IPS-20b (cell line): ENCODE measurements at regions not wholly inside any gene's neighbourhood (a gene's known extent, or its start where the extent isn't known, plus 50 kb on each side); places are given as distances from the start of the nearest gene placed in this dataset.

ENCODE experiments used
- H3K27ac ChIP-seq: one replicate; pipeline ENCODE4 v1.5.1; 2013; ENCODE audit warnings: low read length
- H3K27me3 ChIP-seq: 2 replicates; pipeline ENCODE4 v1.6.1; 2013; ENCODE audit warnings: mild to moderate bottlenecking, low read length, inconsistent platforms; ENCODE audit not compliant: insufficient read depth
- H3K36me3 ChIP-seq: 2 replicates; pipeline ENCODE4 v1.6.1; 2013; ENCODE audit warnings: low read depth, mild to moderate bottlenecking, inconsistent platforms, low read length, moderate library complexity; ENCODE audit not compliant: insufficient read depth
- H3K4me1 ChIP-seq: 2 replicates; pipeline ENCODE4 v1.6.1; 2013; ENCODE audit warnings: mild to moderate bottlenecking, control low read depth, inconsistent platforms, low read length, moderate library complexity; ENCODE audit not compliant: insufficient read depth
- H3K4me3 ChIP-seq: 2 replicates; pipeline ENCODE4 v1.5.1; 2013; ENCODE audit warnings: mild to moderate bottlenecking, low read length, inconsistent platforms
- H3K9ac ChIP-seq: 2 replicates; pipeline ENCODE4 v1.6.1; 2013; ENCODE audit warnings: low read depth, mild to moderate bottlenecking, inconsistent platforms, low read length, moderate library complexity
- H3K9me3 ChIP-seq: 2 replicates; pipeline ENCODE4 v1.6.1; 2013; ENCODE audit warnings: mild to moderate bottlenecking, low read depth, low read length, inconsistent platforms; ENCODE audit not compliant: insufficient read depth

GRCh38 chr6:102458990-102459389 is 1065.5 kb downstream of the GRIK2 start:
- no peaks in the 10 kb centered on the region for H3K9me3 ChIP-seq
- no peak overlapping the region for H3K27ac ChIP-seq
- no peaks in the 10 kb centered on the region for H3K36me3 ChIP-seq
- no peak overlapping the region for H3K9ac ChIP-seq
- H3K4me1 ChIP-seq = no peaks in the 10 kb centered on the region
- H3K4me3 ChIP-seq = no peak overlapping the region
- peaks cover 39% of the 10 kb centered on the region for H3K27me3 ChIP-seq

GRCh38 chr6:102438171-102438570 is 1044.7 kb downstream of the GRIK2 start:
- no peaks in the 10 kb centered on the region for H3K27me3 ChIP-seq
- no peak overlapping the region for H3K9ac ChIP-seq
- H3K4me3 ChIP-seq = no peak overlapping the region
- H3K9me3 ChIP-seq = no peaks in the 10 kb centered on the region
- no peaks in the 10 kb centered on the region; the same call in 1 of the 2 replicates for H3K4me1 ChIP-seq
- H3K27ac ChIP-seq = no peak overlapping the region
- no peaks in the 10 kb centered on the region for H3K36me3 ChIP-seq

- no peaks in the 10 kb centered on the region for H3K9me3 ChIP-seq
- no peak overlapping the region for H3K27ac ChIP-seq
- no peaks in the 10 kb centered on the region for H3K4me1 ChIP-seq
- no peaks in the 10 kb centered on the region for H3K36me3 ChIP-seq
- no peak overlapping the region for H3K4me3 ChIP-seq
- no peak overlapping the region for H3K9ac ChIP-seq
- no peaks in the 10 kb centered on the region for H3K27me3 ChIP-seq
These were observed 1024.0 kb downstream of the GRIK2 start for GRCh38 chr6:102417368-102417998.

GRCh38 chr6:102415891-102416290 is 1022.4 kb downstream of the GRIK2 start:
- Histone ChIP-seq H3K4me1 (no peaks in the 10 kb centered on the region), H3K4me3 (no peak overlapping the region)

GRCh38 chr6:102411796-102412195 is 1018.3 kb downstream of the GRIK2 start:
- no peak overlapping the region for H3K4me3 ChIP-seq
- no peak overlapping the region for H3K9ac ChIP-seq
- no peaks in the 10 kb centered on the region for H3K27me3 ChIP-seq
- H3K9me3 ChIP-seq = no peaks in the 10 kb centered on the region
- no peak overlapping the region for H3K27ac ChIP-seq
- no peaks in the 10 kb centered on the region for H3K4me1 ChIP-seq
- H3K36me3 ChIP-seq = no peaks in the 10 kb centered on the region

More at GRCh38 chr6:102415891-102416290, 1022.4 kb downstream of the GRIK2 start:
- H3K36me3 ChIP-seq = no peaks in the 10 kb centered on the region
- no peaks in the 10 kb centered on the region for H3K9me3 ChIP-seq
- no peaks in the 10 kb centered on the region for H3K27me3 ChIP-seq
- H3K27ac ChIP-seq = no peak overlapping the region
- no peak overlapping the region for H3K9ac ChIP-seq

- no peaks in the 10 kb centered on the region for H3K36me3 ChIP-seq
- no peak overlapping the region for H3K27ac ChIP-seq
- no peaks in the 10 kb centered on the region for H3K9me3 ChIP-seq
- no peaks in the 10 kb centered on the region for H3K27me3 ChIP-seq
- no peak overlapping the region for H3K9ac ChIP-seq
- peaks cover 6% of the 10 kb centered on the region; the same call in 1 of the 2 replicates for H3K4me1 ChIP-seq
- H3K4me3 ChIP-seq = no peak overlapping the region
These were observed 1014.6 kb downstream of the GRIK2 start for GRCh38 chr6:102407886-102408741.

- no peaks in the 10 kb centered on the region for H3K36me3 ChIP-seq
- no peaks in the 10 kb centered on the region for H3K27me3 ChIP-seq
- no peak overlapping the region for H3K9ac ChIP-seq
- H3K4me1 ChIP-seq = peaks cover 6% of the 10 kb centered on the region; the same call in 1 of the 2 replicates
- no peak overlapping the region for H3K27ac ChIP-seq
- no peak overlapping the region for H3K4me3 ChIP-seq
- no peaks in the 10 kb centered on the region for H3K9me3 ChIP-seq
These were observed 1012.4 kb downstream of the GRIK2 start for GRCh38 chr6:102405860-102406259.

GRCh38 chr6:102402635-102403329 is 1009.3 kb downstream of the GRIK2 start:
- no peaks in the 10 kb centered on the region for H3K27me3 ChIP-seq
- H3K9ac ChIP-seq = no peak overlapping the region
- peaks cover 8% of the 10 kb centered on the region; the same call in 1 of the 2 replicates for H3K4me1 ChIP-seq
- H3K9me3 ChIP-seq = no peaks in the 10 kb centered on the region
- no peaks in the 10 kb centered on the region for H3K36me3 ChIP-seq
- no peak overlapping the region for H3K4me3 ChIP-seq
- no peak overlapping the region for H3K27ac ChIP-seq

GRCh38 chr6:102398788-102399390 is 1005.4 kb downstream of the GRIK2 start:
- Histone ChIP-seq H3K36me3 (no peaks in the 10 kb centered on the region), H3K9me3 (0 out of 2 replicates have a peak, but pooled peaks cover 4% of the 10 kb centered on the region), H3K27ac (peak overlapping the region; percentile 1), H3K4me1 (0 out of 2 replicates have a peak, but pooled peaks cover 2% of the 10 kb centered on the region), H3K27me3 (no peaks in the 10 kb centered on the region), H3K4me3 (no peak overlapping the region), H3K9ac (no peak overlapping the region)

GRCh38 chr6:102390541-102390940 is 997.0 kb downstream of the GRIK2 start:
- Histone ChIP-seq H3K4me3 (no peak overlapping the region), H3K4me1 (no peaks in the 10 kb centered on the region), H3K9ac (no peak overlapping the region), H3K36me3 (no peaks in the 10 kb centered on the region), H3K9me3 (0 out of 2 replicates have a peak, but pooled peaks cover 4% of the 10 kb centered on the region), H3K27me3 (no peaks in the 10 kb centered on the region), H3K27ac (no peak overlapping the region)

GRCh38 chr6:102389994-102390393 is 996.5 kb downstream of the GRIK2 start:
- Histone ChIP-seq H3K4me3 (no peak overlapping the region), H3K27me3 (no peaks in the 10 kb centered on the region), H3K36me3 (no peaks in the 10 kb centered on the region), H3K4me1 (no peaks in the 10 kb centered on the region), H3K9ac (no peak overlapping the region), H3K27ac (no peak overlapping the region), H3K9me3 (0 out of 2 replicates have a peak, but pooled peaks cover 4% of the 10 kb centered on the region)
